HepG2 (cell line): ENCODE measurements at regions not wholly inside any gene's neighbourhood (a gene's known extent, or its start where the extent isn't known, plus 50 kb on each side); places are given as distances from the start of the nearest gene placed in this dataset.
A peak's percentile ranks its signal among the peaks of the same experiment; 100 is the strongest.

ENCODE experiments used
- CEBPG ChIP-seq: IDR thresholded peaks from 2 replicates; pipeline ENCODE4 v1.6.1; 2016
- DPF2 ChIP-seq: sonication (generic); formaldehyde crosslinking; IDR thresholded peaks from 2 replicates; pipeline ENCODE4 v1.4.0; 2020; ENCODE audit warnings: mild to moderate bottlenecking, low read depth, missing genetic modification reagents, borderline replicate concordance
- ETV5 ChIP-seq: IDR thresholded peaks from 2 replicates; pipeline ENCODE4 v1.6.1; 2018; ENCODE audit warnings: missing biosample characterization, missing genetic modification reagents, inconsistent platforms, borderline replicate concordance
- FOXA1 ChIP-seq, 2 experiments: fragments of 450-650 bp in 1 of 2; sonication (generic) in 1 of 2; formaldehyde crosslinking in 1 of 2; IDR thresholded peaks; 2 replicates each; pipeline versions ENCODE4 v1.4.0 to v1.6.1; 2016 to 2020; ENCODE audit warnings: missing genetic modification reagents in 1 of 2
- FOXA3 ChIP-seq: IDR thresholded peaks from 2 replicates; pipeline ENCODE4 v1.6.1; 2016; ENCODE audit warnings: missing genetic modification reagents, missing compliant biosample characterization
- FOXK1 ChIP-seq: sonication (generic); formaldehyde crosslinking; IDR thresholded peaks from 2 replicates; pipeline ENCODE4 v1.4.0; 2020; ENCODE audit warnings: low read depth, missing genetic modification reagents, borderline replicate concordance
- GFI1 ChIP-seq: sonication (generic); formaldehyde crosslinking; IDR thresholded peaks from 2 replicates; pipeline ENCODE4 v1.5.0; 2020; ENCODE audit warnings: missing genetic modification reagents, mild to moderate bottlenecking, borderline replicate concordance
- HMGXB3 ChIP-seq: sonication (generic); formaldehyde crosslinking; IDR thresholded peaks from 2 replicates; pipeline ENCODE4 v1.4.0; 2020; ENCODE audit warnings: missing genetic modification reagents, borderline replicate concordance
- IKZF4 ChIP-seq: sonication (generic); formaldehyde crosslinking; IDR thresholded peaks from 2 replicates; pipeline ENCODE4 v1.5.1; 2020; ENCODE audit warnings: borderline replicate concordance, mild to moderate bottlenecking, low read depth, missing genetic modification reagents; ENCODE audit errors: not compliant biosample characterization
- ISL2 ChIP-seq: sonication (generic); formaldehyde crosslinking; IDR thresholded peaks from 2 replicates; pipeline ENCODE4 v1.5.0; 2020; ENCODE audit warnings: missing genetic modification reagents
- KAT7 ChIP-seq: IDR thresholded peaks from 2 replicates; pipeline ENCODE4 v1.6.1; 2018; ENCODE audit warnings: borderline replicate concordance, missing compliant biosample characterization
- KDM6A ChIP-seq: IDR thresholded peaks from 2 replicates; pipeline ENCODE4 v1.6.1; 2016; ENCODE audit warnings: low read depth
- MED1 ChIP-seq: sonication (generic); formaldehyde crosslinking; IDR thresholded peaks from 2 replicates; pipeline ENCODE4 v1.4.0; 2020; ENCODE audit warnings: missing genetic modification reagents
- SALL1 ChIP-seq: sonication (generic); formaldehyde crosslinking; IDR thresholded peaks from 2 replicates; pipeline ENCODE4 v1.8.0; 2022; ENCODE audit warnings: mild to moderate bottlenecking, missing genetic modification reagents
- SATB2 ChIP-seq: sonication (generic); formaldehyde crosslinking; IDR thresholded peaks from 2 replicates; pipeline ENCODE4 v1.5.0; 2020; ENCODE audit warnings: missing genetic modification reagents
- SIX1 ChIP-seq: sonication (generic); formaldehyde crosslinking; IDR thresholded peaks from 2 replicates; pipeline ENCODE4 v1.4.0; 2020; ENCODE audit warnings: missing genetic modification reagents, borderline replicate concordance
- SPEN ChIP-seq: sonication (generic); formaldehyde crosslinking; IDR thresholded peaks from 2 replicates; pipeline ENCODE4 v1.5.1; 2020; ENCODE audit warnings: low read depth, mild to moderate bottlenecking, missing genetic modification reagents
- ZFP36L1 ChIP-seq: sonication (generic); formaldehyde crosslinking; IDR thresholded peaks from 2 replicates; pipeline ENCODE4 v1.8.0; 2022; ENCODE audit warnings: mild to moderate bottlenecking, missing genetic modification reagents, moderate library complexity
- ZMYM4 ChIP-seq: sonication (generic); formaldehyde crosslinking; IDR thresholded peaks from 2 replicates; pipeline ENCODE4 v1.8.1; 2023; ENCODE audit warnings: mild to moderate bottlenecking, missing genetic modification reagents
- ZNF768 ChIP-seq: sonication (generic); formaldehyde crosslinking; IDR thresholded peaks from 2 replicates; pipeline ENCODE4 v1.4.0; 2020; ENCODE audit warnings: missing genetic modification reagents
- ZNF788 ChIP-seq: sonication (generic); formaldehyde crosslinking; IDR thresholded peaks from 2 replicates; pipeline ENCODE4 v1.5.0; 2020; ENCODE audit warnings: mild to moderate bottlenecking, missing genetic modification reagents, borderline replicate concordance
- ZNF83 ChIP-seq: sonication (generic); formaldehyde crosslinking; IDR thresholded peaks from 2 replicates; pipeline ENCODE4 v1.4.0; 2020; ENCODE audit warnings: missing genetic modification reagents, mild to moderate bottlenecking, borderline replicate concordance
- TF ChIP-seq, protein P1 (sequence below): sonication (generic); formaldehyde crosslinking; IDR thresholded peaks from 2 replicates; pipeline ENCODE4 v1.8.0; 2023; ENCODE audit warnings: mild to moderate bottlenecking, missing genetic modification reagents
- TF ChIP-seq, protein P2 (sequence below): sonication (generic); formaldehyde crosslinking; IDR thresholded peaks from 2 replicates; pipeline ENCODE4 v1.5.0; 2020; ENCODE audit warnings: mild to moderate bottlenecking, low read depth, missing genetic modification reagents, borderline replicate concordance

- no peak for TF ChIP-seq HMGXB3 (CRISPR knock-in tag)
- TF ChIP-seq FOXA1 (IDR thresholded peaks at IDR 0.05) = no peak
- peak; percentile 52; the same call in 1 of the 2 replicates for TF ChIP-seq FOXA1 (CRISPR knock-in tag; IDR thresholded peaks at IDR 0.05)
- TF ChIP-seq ZMYM4 (CRISPR knock-in tag) = peak; percentile 0; the same call in 1 of the 2 replicates
- TF ChIP-seq CEBPG (CRISPR knock-in tag) = 0 out of 2 replicates have a peak, but pooled peaks have one; percentile 9
- no peak for TF ChIP-seq ZFP36L1 (CRISPR knock-in tag)
- TF ChIP-seq, protein P1, sequence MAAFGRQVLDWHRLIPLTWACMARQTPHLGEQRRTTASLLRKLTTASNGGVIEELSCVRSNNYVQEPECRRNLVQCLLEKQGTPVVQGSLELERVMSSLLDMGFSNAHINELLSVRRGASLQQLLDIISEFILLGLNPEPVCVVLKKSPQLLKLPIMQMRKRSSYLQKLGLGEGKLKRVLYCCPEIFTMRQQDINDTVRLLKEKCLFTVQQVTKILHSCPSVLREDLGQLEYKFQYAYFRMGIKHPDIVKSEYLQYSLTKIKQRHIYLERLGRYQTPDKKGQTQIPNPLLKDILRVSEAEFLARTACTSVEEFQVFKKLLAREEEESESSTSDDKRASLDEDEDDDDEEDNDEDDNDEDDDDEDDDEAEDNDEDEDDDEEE (CRISPR knock-in tag) = no peak
- TF ChIP-seq KAT7 (CRISPR knock-in tag) = 0 out of 2 replicates have a peak, but pooled peaks have one; percentile 18
- TF ChIP-seq DPF2 (CRISPR knock-in tag) = no peak
- no peak for TF ChIP-seq ETV5 (CRISPR knock-in tag)
- no peak for TF ChIP-seq ZNF788 (CRISPR knock-in tag)
- no peak for TF ChIP-seq IKZF4 (CRISPR knock-in tag)
- peak; percentile 33; the same call in 1 of the 2 replicates for TF ChIP-seq MED1 (CRISPR knock-in tag)
- no peak for TF ChIP-seq SALL1 (CRISPR knock-in tag)
- 0 out of 2 replicates have a peak, but pooled peaks have one; percentile 19 for TF ChIP-seq FOXA3 (CRISPR knock-in tag)
- no peak for TF ChIP-seq SPEN
- no peak for TF ChIP-seq ZNF83 (CRISPR knock-in tag)
- TF ChIP-seq, protein P2, sequence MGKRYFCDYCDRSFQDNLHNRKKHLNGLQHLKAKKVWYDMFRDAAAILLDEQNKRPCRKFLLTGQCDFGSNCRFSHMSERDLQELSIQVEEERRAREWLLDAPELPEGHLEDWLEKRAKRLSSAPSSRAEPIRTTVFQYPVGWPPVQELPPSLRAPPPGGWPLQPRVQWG (CRISPR knock-in tag) = no peak
- TF ChIP-seq SIX1 (CRISPR knock-in tag) = peak; percentile 44; the same call in 1 of the 2 replicates
- TF ChIP-seq FOXK1 (CRISPR knock-in tag) = peak; percentile 18; the same call in 1 of the 2 replicates
- no peak for TF ChIP-seq KDM6A
- no peak for TF ChIP-seq SATB2 (CRISPR knock-in tag)
- TF ChIP-seq ISL2 (CRISPR knock-in tag) = no peak
- TF ChIP-seq ZNF768 = no peak
- TF ChIP-seq GFI1 (CRISPR knock-in tag) = no peak
Measured at GRCh38 chr3:188001093-188001492, 152.9 kb upstream of the LPP start (continued).
